HepG2 (cell line): ENCODE measurements at regions not wholly inside any gene's neighbourhood (a gene's known extent, or its start where the extent isn't known, plus 50 kb on each side); places are given as distances from the start of the nearest gene placed in this dataset.

ENCODE experiments used
- ATAC-seq: fragments of 200-7000 bp; cut with Tn5 transposase; 3 replicates; pipeline ENCODE4 v1.9.1; 2020; ENCODE audit warnings: mild to moderate bottlenecking, moderate library complexity
- BruUV-seq: library from RNA; stranded (reverse); fragments of 400-500 nt; replicated peaks from 2 replicates; lab custom pipeline; 2021; lab: Mats Ljungman, UMichigan
- CTCF ChIA-PET: fragments of 300-600 bp; formaldehyde crosslinking; extraction: SDS; loops from one replicate; lab custom pipeline; 2021; ENCODE audit warnings: low total read pairs, inconsistent platforms, low intra/inter-chr PET ratio; lab: Yijun Ruan, JAX
- POLR2A ChIA-PET: fragments of 350-600 bp; sonication (Branson Sonifier 250); formaldehyde crosslinking; loops from one replicate; lab custom pipeline; 2020; ENCODE audit warnings: antibody characterized with exemption, inconsistent platforms; lab: Yijun Ruan, JAX
- DNase-seq: peaks from one replicate; pipeline ENCODE4 v3.0.0-alpha.2; 2015; ENCODE audit warnings: low spot score
- FAIRE-seq: peaks from 3 replicates; lab custom pipeline; 2011; peaks lifted over from hg19 to GRCh38; lab: Jason Lieb, UNC
- H2AFZ ChIP-seq: one replicate; pipeline ENCODE4 v1.6.1; 2011; ENCODE audit warnings: low read length, inconsistent platforms
- H3K27ac ChIP-seq: fragments of 300-600 bp; 3 replicates; pipeline ENCODE4 v1.8.0; 2011; ENCODE audit warnings: mixed run types, mild to moderate bottlenecking, mixed read lengths, low read length, inconsistent platforms; ENCODE audit not compliant: insufficient read depth; ENCODE audit errors: extremely low read length
- H3K27me3 ChIP-seq, 2 experiments: fragments of 200-600 bp in 1 of 2; 2 replicates in 1 of 2; 3 replicates in 1 of 2; pipeline versions ENCODE4 v1.6.0 to v1.8.0; 2011; ENCODE audit warnings: low read length in 2 of 2, mild to moderate bottlenecking in 2 of 2, moderate library complexity in 2 of 2, inconsistent platforms in 1 of 2; ENCODE audit not compliant: insufficient read depth in 2 of 2, control insufficient read depth in 1 of 2
- H3K36me3 ChIP-seq, 2 experiments: fragments of 200-600 bp in 1 of 2; replicated peaks in 1 of 2; 2 replicates in 1 of 2; 3 replicates in 1 of 2; pipeline versions ENCODE4 v1.5.1 to v1.8.0; 2011; ENCODE audit warnings: low read length in 2 of 2, inconsistent platforms in 1 of 2; ENCODE audit not compliant: insufficient read depth in 2 of 2, control insufficient read depth in 1 of 2
- H3K4me1 ChIP-seq: 2 replicates; pipeline ENCODE4 v1.5.1; 2012; ENCODE audit warnings: low read length, inconsistent platforms; ENCODE audit not compliant: insufficient read depth
- H3K4me2 ChIP-seq: 2 replicates; pipeline ENCODE4 v1.6.0; 2011; ENCODE audit warnings: low read depth, low read length, inconsistent platforms
- H3K4me3 ChIP-seq, 3 experiments: fragments of 200-600 bp in 1 of 3; sonication (generic), shearing (Covaris generic) in 1 of 3; replicated peaks in 1 of 3; 2 replicates each; pipeline ENCODE4 v1.5.1; 2011 to 2016; ENCODE audit warnings: low read length in 3 of 3, inconsistent platforms in 2 of 3, low read depth in 2 of 3, mild to moderate bottlenecking in 2 of 3, control low read depth in 1 of 3, mixed read lengths in 1 of 3; ENCODE audit not compliant: insufficient read depth in 1 of 3
- H3K79me2 ChIP-seq: one replicate; pipeline ENCODE4 v1.6.1; 2011; ENCODE audit warnings: low read length, inconsistent platforms; ENCODE audit not compliant: insufficient read depth
- H3K9ac ChIP-seq: 2 replicates; pipeline ENCODE4 v1.6.0; 2011; ENCODE audit warnings: mild to moderate bottlenecking, low read depth, low read length, inconsistent platforms; ENCODE audit not compliant: insufficient read depth
- H3K9me3 ChIP-seq: 2 replicates; pipeline ENCODE4 v1.5.1; 2012; ENCODE audit warnings: mild to moderate bottlenecking, low read length
- H4K20me1 ChIP-seq: 2 replicates; pipeline ENCODE4 v1.6.0; 2011; ENCODE audit warnings: inconsistent platforms, mild to moderate bottlenecking, low read length, moderate library complexity; ENCODE audit not compliant: insufficient read depth
- ATF7-NPFF ChIP-seq: sonication (generic); formaldehyde crosslinking; IDR thresholded peaks from 2 replicates; pipeline ENCODE4 v1.8.1; 2023; ENCODE audit warnings: mild to moderate bottlenecking, low read depth, missing genetic modification reagents, moderate library complexity
- ESRRA ChIP-seq: sonication (generic); formaldehyde crosslinking; IDR thresholded peaks from 2 replicates; pipeline ENCODE4 v1.5.1; 2020; ENCODE audit warnings: mild to moderate bottlenecking, low read depth, missing genetic modification reagents
- FOXA3 ChIP-seq: IDR thresholded peaks from 2 replicates; pipeline ENCODE4 v1.6.1; 2016; ENCODE audit warnings: missing genetic modification reagents, missing compliant biosample characterization
- MAZ ChIP-seq, 2 experiments: sonication (generic) in 1 of 2; formaldehyde crosslinking in 1 of 2; IDR thresholded peaks; 2 replicates each; pipeline versions ENCODE4 v1.5.0 to v1.6.1; 2012 to 2020; ENCODE audit warnings: low read depth in 2 of 2, mild to moderate bottlenecking in 2 of 2, borderline replicate concordance in 1 of 2, improper control_type of control experiment in 1 of 2, low read length in 1 of 2, missing genetic modification reagents in 1 of 2, moderate library complexity in 1 of 2
- MIER3 ChIP-seq: IDR thresholded peaks from 2 replicates; pipeline ENCODE4 v1.6.1; 2016; ENCODE audit warnings: missing compliant biosample characterization, borderline replicate concordance
- ZNF557 ChIP-seq: sonication (generic); formaldehyde crosslinking; IDR thresholded peaks from 2 replicates; pipeline ENCODE4 v1.4.0; 2020; ENCODE audit warnings: missing genetic modification reagents
- ZNF589 ChIP-seq: sonication (generic); formaldehyde crosslinking; conservative IDR thresholded peaks from 2 replicates; pipeline ENCODE4 v1.8.0; 2022; ENCODE audit warnings: mild to moderate bottlenecking, moderate library complexity, missing genetic modification reagents
- WGBS: methylation state at CpG from one replicate; pipeline ENCODE4 v1.1.6; 2017; ENCODE audit warnings: low lambda C conversion rate; 5-methylcytosine and 5-hydroxymethylcytosine counted together
- in situ Hi-C: cut with HindIII; loops from 2 replicates; pipeline ENCODE4 v1.10.0; 2017; ENCODE audit warnings: low pct_unique_long_range_greater_than_20kb; ENCODE audit not compliant: extremely low pct_ligation_motif_present
- intact Hi-C: fragments of 100-400 bp; cut with micrococcal nuclease; formaldehyde crosslinking; loops from one replicate; pipeline ENCODE4 v1.10.0; 2022; ENCODE audit not compliant: unreplicated experiment
- TF ChIP-seq, protein P1 (sequence below): sonication (generic); formaldehyde crosslinking; IDR thresholded peaks from 2 replicates; pipeline ENCODE4 v1.8.0; 2022; ENCODE audit warnings: mild to moderate bottlenecking, missing genetic modification reagents; ENCODE audit not compliant: insufficient replicate concordance
- TF ChIP-seq, protein P2 (sequence below): sonication (generic); formaldehyde crosslinking; IDR thresholded peaks from 2 replicates; pipeline ENCODE4 v1.4.0; 2020; ENCODE audit warnings: missing genetic modification reagents, borderline replicate concordance
- TF ChIP-seq, protein P3 (sequence below): sonication (generic); formaldehyde crosslinking; IDR thresholded peaks from 2 replicates; pipeline ENCODE4 v1.8.1; 2023; ENCODE audit warnings: mild to moderate bottlenecking, moderate library complexity, missing genetic modification reagents

DNA sequence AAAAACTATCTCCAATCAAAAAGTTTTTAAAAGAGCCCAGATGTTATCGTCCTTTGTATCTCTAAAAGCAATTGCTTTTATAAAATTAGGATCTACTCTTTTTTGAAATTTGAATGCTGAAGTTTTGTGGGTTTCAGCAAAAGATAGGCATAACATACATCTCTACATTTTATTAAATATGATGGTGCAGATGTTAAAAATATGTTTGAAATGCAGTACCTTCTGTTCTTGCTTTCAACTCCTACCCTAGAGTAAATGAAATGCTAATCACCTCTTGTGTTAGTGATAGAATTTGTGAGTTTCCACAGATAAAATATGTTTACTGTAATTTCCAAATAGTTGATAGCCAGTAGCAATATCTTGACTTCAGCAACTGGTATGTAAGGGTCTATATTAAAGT, 95.7 kb upstream of the VPREB1 start (continued):
- no peak for TF ChIP-seq ZNF589 (CRISPR knock-in tag)
- TF ChIP-seq, all 625 proteins: peak for 0

DNA sequence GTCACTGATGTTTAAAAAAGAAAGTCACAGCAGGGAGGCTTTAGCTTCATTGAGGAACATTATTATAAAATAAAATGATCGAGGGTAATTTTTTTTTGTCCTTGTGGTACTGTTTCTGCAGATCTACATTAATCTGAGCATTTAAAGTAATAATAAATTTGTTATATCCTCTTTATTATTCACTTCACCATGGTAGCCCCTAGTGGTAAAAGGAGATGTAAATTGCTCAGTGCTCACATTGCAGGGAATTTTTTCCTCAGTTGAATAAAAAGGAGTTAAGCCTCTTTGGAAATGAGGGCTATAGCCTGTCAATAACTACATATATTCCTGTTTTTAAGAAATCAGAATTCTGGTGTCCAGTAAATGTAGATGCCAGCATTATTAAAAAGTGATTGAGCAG, 99.7 kb upstream of the VPREB1 start:
- Histone ChIP-seq H3K4me1 (no peaks in the 10 kb centered on the region), H3K9ac (no peak overlapping the region), H3K4me3 (no peak overlapping the region), H3K36me3 (no peaks in the 10 kb centered on the region), H3K27me3 (peaks cover 0 to 28% of the 10 kb centered on the region in 2 experiments; a peak in 2 of 5 replicates), H3K9me3 (no peaks in the 10 kb centered on the region), H3K27ac (no peak overlapping the region), H2AFZ (no peak overlapping the region), H3K79me2 (no peaks in the 10 kb centered on the region), H3K4me2 (no peak overlapping the region), H4K20me1 (no peaks in the 10 kb centered on the region)
- CTCF ChIA-PET, result no interaction called here
- no peak for ATAC-seq
- no peak for DNase-seq
- intact Hi-C loops, result no loop called here
- POLR2A ChIA-PET, result no interaction called here
- BruUV-seq, result no TSS peak
- 0% methylated on average over 1 of the region's 1 CpG for WGBS
- FAIRE-seq, result no peak
- in situ Hi-C loops, result no loop called here
- TF ChIP-seq FOXA3 (CRISPR knock-in tag) (no peak), ZNF557 (CRISPR knock-in tag) (no peak), ATF7-NPFF (CRISPR knock-in tag) (no peak), MAZ (IDR thresholded peaks at IDR 0.05; ENCODE audit: borderline replicate concordance, low read depth, low read length) (no peak), MAZ (CRISPR knock-in tag; IDR thresholded peaks at IDR 0.05; ENCODE audit: low read depth) (no peak), ESRRA (no peak), MIER3 (CRISPR knock-in tag) (no peak)
- TF ChIP-seq, protein P1, sequence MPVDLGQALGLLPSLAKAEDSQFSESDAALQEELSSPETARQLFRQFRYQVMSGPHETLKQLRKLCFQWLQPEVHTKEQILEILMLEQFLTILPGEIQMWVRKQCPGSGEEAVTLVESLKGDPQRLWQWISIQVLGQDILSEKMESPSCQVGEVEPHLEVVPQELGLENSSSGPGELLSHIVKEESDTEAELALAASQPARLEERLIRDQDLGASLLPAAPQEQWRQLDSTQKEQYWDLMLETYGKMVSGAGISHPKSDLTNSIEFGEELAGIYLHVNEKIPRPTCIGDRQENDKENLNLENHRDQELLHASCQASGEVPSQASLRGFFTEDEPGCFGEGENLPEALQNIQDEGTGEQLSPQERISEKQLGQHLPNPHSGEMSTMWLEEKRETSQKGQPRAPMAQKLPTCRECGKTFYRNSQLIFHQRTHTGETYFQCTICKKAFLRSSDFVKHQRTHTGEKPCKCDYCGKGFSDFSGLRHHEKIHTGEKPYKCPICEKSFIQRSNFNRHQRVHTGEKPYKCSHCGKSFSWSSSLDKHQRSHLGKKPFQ, result no peak
- TF ChIP-seq, protein P2, sequence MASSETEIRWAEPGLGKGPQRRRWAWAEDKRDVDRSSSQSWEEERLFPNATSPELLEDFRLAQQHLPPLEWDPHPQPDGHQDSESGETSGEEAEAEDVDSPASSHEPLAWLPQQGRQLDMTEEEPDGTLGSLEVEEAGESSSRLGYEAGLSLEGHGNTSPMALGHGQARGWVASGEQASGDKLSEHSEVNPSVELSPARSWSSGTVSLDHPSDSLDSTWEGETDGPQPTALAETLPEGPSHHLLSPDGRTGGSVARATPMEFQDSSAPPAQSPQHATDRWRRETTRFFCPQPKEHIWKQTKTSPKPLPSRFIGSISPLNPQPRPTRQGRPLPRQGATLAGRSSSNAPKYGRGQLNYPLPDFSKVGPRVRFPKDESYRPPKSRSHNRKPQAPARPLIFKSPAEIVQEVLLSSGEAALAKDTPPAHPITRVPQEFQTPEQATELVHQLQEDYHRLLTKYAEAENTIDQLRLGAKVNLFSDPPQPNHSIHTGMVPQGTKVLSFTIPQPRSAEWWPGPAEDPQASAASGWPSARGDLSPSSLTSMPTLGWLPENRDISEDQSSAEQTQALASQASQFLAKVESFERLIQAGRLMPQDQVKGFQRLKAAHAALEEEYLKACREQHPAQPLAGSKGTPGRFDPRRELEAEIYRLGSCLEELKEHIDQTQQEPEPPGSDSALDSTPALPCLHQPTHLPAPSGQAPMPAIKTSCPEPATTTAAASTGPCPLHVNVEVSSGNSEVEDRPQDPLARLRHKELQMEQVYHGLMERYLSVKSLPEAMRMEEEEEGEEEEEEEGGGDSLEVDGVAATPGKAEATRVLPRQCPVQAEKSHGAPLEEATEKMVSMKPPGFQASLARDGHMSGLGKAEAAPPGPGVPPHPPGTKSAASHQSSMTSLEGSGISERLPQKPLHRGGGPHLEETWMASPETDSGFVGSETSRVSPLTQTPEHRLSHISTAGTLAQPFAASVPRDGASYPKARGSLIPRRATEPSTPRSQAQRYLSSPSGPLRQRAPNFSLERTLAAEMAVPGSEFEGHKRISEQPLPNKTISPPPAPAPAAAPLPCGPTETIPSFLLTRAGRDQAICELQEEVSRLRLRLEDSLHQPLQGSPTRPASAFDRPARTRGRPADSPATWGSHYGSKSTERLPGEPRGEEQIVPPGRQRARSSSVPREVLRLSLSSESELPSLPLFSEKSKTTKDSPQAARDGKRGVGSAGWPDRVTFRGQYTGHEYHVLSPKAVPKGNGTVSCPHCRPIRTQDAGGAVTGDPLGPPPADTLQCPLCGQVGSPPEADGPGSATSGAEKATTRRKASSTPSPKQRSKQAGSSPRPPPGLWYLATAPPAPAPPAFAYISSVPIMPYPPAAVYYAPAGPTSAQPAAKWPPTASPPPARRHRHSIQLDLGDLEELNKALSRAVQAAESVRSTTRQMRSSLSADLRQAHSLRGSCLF (CRISPR knock-in tag), result no peak
- TF ChIP-seq, protein P3, sequence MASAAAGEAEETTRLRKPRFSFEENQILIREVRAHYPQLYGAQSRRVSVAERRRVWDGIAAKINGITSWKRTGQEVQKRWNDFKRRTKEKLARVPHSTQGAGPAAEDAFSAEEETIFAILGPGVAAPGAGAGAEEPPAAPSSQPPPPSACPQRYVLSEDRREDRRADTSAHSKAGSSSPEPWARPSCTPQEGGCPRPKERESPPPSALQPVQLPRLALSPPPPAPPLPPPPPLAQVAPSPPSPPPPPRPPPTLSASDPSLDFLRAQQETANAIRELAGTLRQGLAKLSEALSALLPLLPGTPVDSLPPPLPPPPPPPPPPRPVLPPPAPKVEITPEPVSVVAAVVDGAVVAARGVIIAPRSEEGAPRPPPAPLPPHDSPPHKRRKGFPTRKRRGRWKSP, result no peak
